GM19025 (cell line): ENCODE measurements at regions not wholly inside any gene's neighbourhood (a gene's known extent, or its start where the extent isn't known, plus 50 kb on each side); places are given as distances from the start of the nearest gene placed in this dataset.

Experiments used
- ATAC-seq: cut with Tn5 transposase; IDR thresholded peaks from one replicate; pipeline ENCODE4 v1.9.1; 2021; ENCODE audit warnings: mild to moderate bottlenecking, low read depth, moderate library complexity; ENCODE audit not compliant: unreplicated experiment

- no peak for ATAC-seq
Measured at GRCh38 chr4:138311771-138312535, 69.8 kb upstream of the SLC7A11 start.

- ATAC-seq, result no peak
Measured at GRCh38 chr4:138310991-138311390, 68.8 kb upstream of the SLC7A11 start.

- no peak for ATAC-seq
Measured at GRCh38 chr4:138310498-138310897, 68.3 kb upstream of the SLC7A11 start.

- ATAC-seq, result no peak
Measured at GRCh38 chr4:138308356-138308755, 66.2 kb upstream of the SLC7A11 start.

- ATAC-seq, result no peak
Measured at GRCh38 chr4:138307319-138307718, 65.2 kb upstream of the SLC7A11 start.

GRCh38 chr4:138305050-138305449 is 62.9 kb upstream of the SLC7A11 start:
- ATAC-seq, result no peak

GRCh38 chr4:138301536-138301935 is 59.4 kb upstream of the SLC7A11 start:
- ATAC-seq, result no peak

GRCh38 chr4:138300616-138301015 is 58.5 kb upstream of the SLC7A11 start:
- ATAC-seq, result no peak

GRCh38 chr4:138299881-138300280 is 57.7 kb upstream of the SLC7A11 start:
- no peak for ATAC-seq

- no peak for ATAC-seq
Measured at GRCh38 chr4:138298866-138299265, 56.7 kb upstream of the SLC7A11 start.

GRCh38 chr4:138298431-138298830 is 56.3 kb upstream of the SLC7A11 start:
- ATAC-seq, result no peak

GRCh38 chr4:138297743-138298405 is 55.7 kb upstream of the SLC7A11 start:
- no peak for ATAC-seq

- no peak for ATAC-seq
Measured at GRCh38 chr4:138292321-138292720, 50.2 kb upstream of the SLC7A11 start.
